Prostate gland (tissue), 2 donors: ENCODE measurements at regions not wholly inside any gene's neighbourhood (a gene's known extent, or its start where the extent isn't known, plus 50 kb on each side); places are given as distances from the start of the nearest gene placed in this dataset.

Experiments used
- POLR2A ChIP-seq: fragments of 450-650 bp; IDR thresholded peaks from one replicate; pipeline ENCODE4 v1.6.1; 2016; ENCODE audit warnings: antibody characterized with exemption, mild to moderate bottlenecking
- TF ChIP-seq, protein P1 (sequence below), 4 experiments: fragments of 200-600 bp in 2 of 4; fragments of 450-650 bp in 2 of 4; sonication (generic) in 2 of 4; IDR thresholded peaks; 1 replicate in 3 of 4; 2 replicates in 1 of 4; pipeline ENCODE4 v1.5.1; 2016 to 2019; ENCODE audit warnings: antibody characterized with exemption in 4 of 4, mild to moderate bottlenecking in 2 of 4, moderate library complexity in 2 of 4

DNA sequence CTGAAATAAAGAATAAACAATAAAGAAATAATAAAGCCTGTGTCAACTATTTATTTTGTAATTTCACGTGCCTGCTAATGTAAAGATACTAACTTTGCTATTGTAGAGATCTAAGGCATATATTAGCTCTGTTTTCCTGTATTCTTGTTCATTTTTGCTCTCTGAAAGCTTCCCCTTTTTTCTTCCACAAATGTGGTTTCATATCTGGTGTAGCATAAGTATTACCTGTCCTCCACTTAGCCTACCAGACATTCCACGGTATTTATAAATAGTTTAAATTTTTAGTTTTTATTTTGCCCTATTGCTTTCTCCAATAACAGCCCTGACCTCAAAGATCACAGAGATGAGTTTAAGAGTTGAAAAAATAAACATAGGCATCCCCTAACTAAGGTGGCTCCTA lies 92.6 kb upstream of the ATP2B1 start:
- TF ChIP-seq, protein P1, sequence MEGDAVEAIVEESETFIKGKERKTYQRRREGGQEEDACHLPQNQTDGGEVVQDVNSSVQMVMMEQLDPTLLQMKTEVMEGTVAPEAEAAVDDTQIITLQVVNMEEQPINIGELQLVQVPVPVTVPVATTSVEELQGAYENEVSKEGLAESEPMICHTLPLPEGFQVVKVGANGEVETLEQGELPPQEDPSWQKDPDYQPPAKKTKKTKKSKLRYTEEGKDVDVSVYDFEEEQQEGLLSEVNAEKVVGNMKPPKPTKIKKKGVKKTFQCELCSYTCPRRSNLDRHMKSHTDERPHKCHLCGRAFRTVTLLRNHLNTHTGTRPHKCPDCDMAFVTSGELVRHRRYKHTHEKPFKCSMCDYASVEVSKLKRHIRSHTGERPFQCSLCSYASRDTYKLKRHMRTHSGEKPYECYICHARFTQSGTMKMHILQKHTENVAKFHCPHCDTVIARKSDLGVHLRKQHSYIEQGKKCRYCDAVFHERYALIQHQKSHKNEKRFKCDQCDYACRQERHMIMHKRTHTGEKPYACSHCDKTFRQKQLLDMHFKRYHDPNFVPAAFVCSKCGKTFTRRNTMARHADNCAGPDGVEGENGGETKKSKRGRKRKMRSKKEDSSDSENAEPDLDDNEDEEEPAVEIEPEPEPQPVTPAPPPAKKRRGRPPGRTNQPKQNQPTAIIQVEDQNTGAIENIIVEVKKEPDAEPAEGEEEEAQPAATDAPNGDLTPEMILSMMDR (IDR thresholded peaks at IDR 0.05) = no peak
- no peak for TF ChIP-seq POLR2A
